ENCODE measurements at regions not wholly inside any gene's neighbourhood (a gene's known extent, or its start where the extent isn't known, plus 50 kb on each side); places are given as distances from the start of the nearest gene placed in this dataset.
"Not testable (repeated sequence)": the region's sequence is repeated elsewhere in the genome, so short reads cannot be mapped to it uniquely, and the experiment has no call there.

DNA sequence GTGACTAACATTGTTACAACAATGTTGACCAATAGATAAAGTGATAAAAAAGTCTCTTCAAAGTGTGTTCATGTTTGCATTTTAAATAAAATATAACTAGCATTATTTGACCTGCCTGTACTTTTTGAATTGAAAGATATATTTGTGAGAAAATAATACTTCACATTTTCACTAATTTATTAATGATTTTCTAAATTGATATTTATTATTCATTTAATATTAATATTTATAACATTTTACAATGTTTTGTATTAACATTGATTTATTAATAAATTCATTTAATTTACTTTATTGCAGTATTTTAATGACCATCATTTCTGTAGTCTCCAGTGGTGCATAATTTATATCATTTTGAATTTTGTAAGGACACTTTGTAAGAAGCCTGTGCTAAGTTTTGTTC lies 150.0 kb upstream of the BET1 start:
- H3K27ac ChIP-seq (ENCODE audit: low read depth, low read length): no peak overlapping the region
- H2BK12ac ChIP-seq (ENCODE audit: low read length): no peak overlapping the region
- no peaks in the 10 kb centered on the region for H3K79me2 ChIP-seq (ENCODE audit: control insufficient read depth, insufficient read depth, low read length, poor library complexity)
- no peaks in the 10 kb centered on the region for H3K4me1 ChIP-seq (ENCODE audit: control insufficient read depth in 1 of 2, insufficient read depth in 2 of 2, low read length in 2 of 2)
- H3K9ac ChIP-seq (ENCODE audit: low read length): no peak overlapping the region
- H2BK120ac ChIP-seq (ENCODE audit: insufficient read depth, low read length, poor library complexity): no peak overlapping the region
- H2AK5ac ChIP-seq (ENCODE audit: low read length): no peak overlapping the region
- no peak overlapping the region for H3K4me3 ChIP-seq (ENCODE audit: low read depth, low read length)
- H4K8ac ChIP-seq (ENCODE audit: low read depth, low read length): no peak overlapping the region
- no peaks in the 10 kb centered on the region for H3K79me1 ChIP-seq (ENCODE audit: low read length)
- no peak overlapping the region for H3K23ac ChIP-seq (ENCODE audit: low read length)
- no peak overlapping the region for H3K4me2 ChIP-seq (ENCODE audit: low read length)
- H4K12ac ChIP-seq (ENCODE audit: low read depth, low read length): no peak overlapping the region
- H3K14ac ChIP-seq (ENCODE audit: low read length): no peak overlapping the region
- H2BK5ac ChIP-seq (ENCODE audit: low read depth, low read length, poor library complexity): no peak overlapping the region
- no peak overlapping the region for H3K4ac ChIP-seq (ENCODE audit: low read depth, low read length)
- no peak overlapping the region for H3K18ac ChIP-seq (ENCODE audit: low read length)
- H3K9me3 ChIP-seq (ENCODE audit: insufficient read depth, low read depth, low read length): no peaks in the 10 kb centered on the region
- DNase-seq: no peak
- no peak overlapping the region for H4K91ac ChIP-seq (ENCODE audit: low read depth, low read length)
- H3K27me3 ChIP-seq (ENCODE audit: insufficient read depth, low read length): no peaks in the 10 kb centered on the region
- no peak overlapping the region for H2AFZ ChIP-seq (ENCODE audit: insufficient read depth, low read length, poor library complexity)
- no peaks in the 10 kb centered on the region for H3K36me3 ChIP-seq (ENCODE audit: control insufficient read depth in 1 of 2, insufficient read depth in 2 of 2, low read length in 2 of 2)

- Histone ChIP-seq H2AFZ (ENCODE audit: insufficient read depth, low read length, poor library complexity) (no peak overlapping the region), H3K4me3 (ENCODE audit: low read depth, low read length) (no peak overlapping the region), H2BK5ac (ENCODE audit: low read depth, low read length, poor library complexity) (no peak overlapping the region), H4K91ac (ENCODE audit: low read depth, low read length) (no peak overlapping the region), H3K4me2 (ENCODE audit: low read length) (no peak overlapping the region), H3K18ac (ENCODE audit: low read length) (no peak overlapping the region), H3K14ac (ENCODE audit: low read length) (no peak overlapping the region), H3K36me3 (ENCODE audit: control insufficient read depth in 1 of 2, insufficient read depth in 2 of 2, low read length in 2 of 2) (no peaks in the 10 kb centered on the region), H3K79me1 (ENCODE audit: low read length) (no peaks in the 10 kb centered on the region), H2BK12ac (ENCODE audit: low read length) (no peak overlapping the region), H3K23ac (ENCODE audit: low read length) (no peak overlapping the region), H3K4ac (ENCODE audit: low read depth, low read length) (no peak overlapping the region), H4K8ac (ENCODE audit: low read depth, low read length) (no peak overlapping the region), H3K27me3 (ENCODE audit: insufficient read depth, low read length) (no peaks in the 10 kb centered on the region), H4K12ac (ENCODE audit: low read depth, low read length) (no peak overlapping the region), H3K27ac (ENCODE audit: low read depth, low read length) (no peak overlapping the region), H2BK120ac (ENCODE audit: insufficient read depth, low read length, poor library complexity) (no peak overlapping the region), H3K9ac (ENCODE audit: low read length) (no peak overlapping the region), H3K4me1 (ENCODE audit: control insufficient read depth in 1 of 2, insufficient read depth in 2 of 2, low read length in 2 of 2) (no peaks in the 10 kb centered on the region), H3K9me3 (ENCODE audit: insufficient read depth, low read depth, low read length) (no peaks in the 10 kb centered on the region), H3K79me2 (ENCODE audit: control insufficient read depth, insufficient read depth, low read length, poor library complexity) (no peaks in the 10 kb centered on the region), H2AK5ac (ENCODE audit: low read length) (no peak overlapping the region)
- DNase-seq: no peak
- WGBS (ENCODE audit: extremely low coverage, insufficient coverage, insufficient read length): no CpG with 5 or more reads among the region's 3 CpGs
These were observed 150.7 kb upstream of the BET1 start for GRCh38 chr7:94154858-94155257.

DNA sequence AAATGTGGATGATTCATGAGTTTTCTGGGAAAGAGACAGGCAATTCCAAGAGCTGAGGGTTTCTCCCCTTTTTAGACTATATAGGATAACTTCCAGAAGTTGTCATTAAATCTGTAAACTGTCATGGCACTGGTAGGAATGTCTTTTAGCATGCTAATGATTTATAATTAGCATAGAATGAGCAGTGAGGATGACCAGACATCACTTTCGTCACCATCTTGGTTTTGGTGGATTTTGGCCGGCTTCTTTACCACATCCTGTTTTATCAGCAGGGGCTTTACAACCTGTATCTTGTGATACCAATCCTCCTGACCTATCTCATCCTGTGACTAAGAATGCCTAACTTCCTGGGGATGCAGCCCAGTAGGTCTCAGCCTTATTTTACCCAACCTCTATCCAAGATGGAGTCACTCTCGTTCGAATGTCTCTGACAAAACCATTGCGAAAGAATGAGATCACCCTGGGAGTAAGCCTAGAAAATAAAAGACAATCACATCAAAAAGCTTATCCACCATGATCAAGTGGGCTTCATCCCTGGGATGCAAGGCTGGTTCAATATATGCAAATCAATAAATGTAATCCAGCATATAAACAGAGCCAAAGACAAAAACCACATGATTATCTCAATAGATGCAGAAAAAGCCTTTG lies 153.6 kb upstream of the BET1 start:
- not testable (repeated sequence) for H3K18ac ChIP-seq (ENCODE audit: low read length); H3K23ac ChIP-seq (ENCODE audit: low read length); H3K4me1 ChIP-seq (ENCODE audit: control insufficient read depth in 1 of 2, insufficient read depth in 2 of 2, low read length in 2 of 2); H3K4ac ChIP-seq (ENCODE audit: low read depth, low read length); H3K79me1 ChIP-seq (ENCODE audit: low read length); H4K8ac ChIP-seq (ENCODE audit: low read depth, low read length); H2BK120ac ChIP-seq (ENCODE audit: insufficient read depth, low read length, poor library complexity); H4K12ac ChIP-seq (ENCODE audit: low read depth, low read length); H2AK5ac ChIP-seq (ENCODE audit: low read length); H3K4me3 ChIP-seq (ENCODE audit: low read depth, low read length); H4K91ac ChIP-seq (ENCODE audit: low read depth, low read length); H3K79me2 ChIP-seq (ENCODE audit: control insufficient read depth, insufficient read depth, low read length, poor library complexity); H3K9me3 ChIP-seq (ENCODE audit: insufficient read depth, low read depth, low read length); H2BK12ac ChIP-seq (ENCODE audit: low read length); H3K36me3 ChIP-seq (ENCODE audit: control insufficient read depth in 1 of 2, insufficient read depth in 2 of 2, low read length in 2 of 2); H2AFZ ChIP-seq (ENCODE audit: insufficient read depth, low read length, poor library complexity); H3K9ac ChIP-seq (ENCODE audit: low read length); H3K27me3 ChIP-seq (ENCODE audit: insufficient read depth, low read length); H3K27ac ChIP-seq (ENCODE audit: low read depth, low read length); H2BK5ac ChIP-seq (ENCODE audit: low read depth, low read length, poor library complexity); H3K4me2 ChIP-seq (ENCODE audit: low read length); H3K14ac ChIP-seq (ENCODE audit: low read length); DNase-seq
- no CpG with 5 or more reads among the region's 5 CpGs for WGBS (ENCODE audit: extremely low coverage, insufficient coverage, insufficient read length)

DNA sequence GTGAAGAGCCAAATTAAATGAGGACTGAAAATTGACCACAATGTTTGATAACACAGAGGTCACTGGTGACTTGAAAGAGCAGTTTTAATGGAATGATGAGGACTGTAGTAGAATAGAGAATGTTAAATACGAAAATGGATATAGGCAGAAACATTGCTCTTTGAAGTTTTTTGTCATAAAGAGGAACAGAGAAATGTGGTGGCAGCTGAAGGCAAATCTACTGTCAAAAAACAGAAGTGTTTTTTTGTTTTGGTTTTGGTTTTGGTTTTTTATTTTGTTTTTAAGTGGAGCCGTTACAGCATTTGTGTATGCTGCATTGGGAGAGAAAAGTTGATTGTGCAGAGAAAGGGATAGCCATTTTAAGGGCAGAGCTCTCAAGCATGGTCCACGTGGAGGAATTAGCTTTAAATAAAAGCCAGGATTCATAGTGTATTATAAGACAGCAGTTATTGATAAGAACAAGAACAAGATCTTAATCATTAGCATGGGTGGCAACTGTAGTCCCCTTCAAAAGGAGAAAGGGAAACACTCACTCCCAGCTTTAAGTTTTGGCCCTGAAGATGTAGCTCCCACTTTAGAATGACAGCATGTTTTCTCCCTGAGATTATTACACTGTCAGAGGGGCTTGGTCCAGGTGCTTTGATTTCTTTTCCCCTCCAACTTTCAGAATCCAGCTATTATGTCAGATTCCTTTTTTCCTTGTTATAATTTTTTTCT lies 156.7 kb upstream of the BET1 start:
- no peak overlapping the region for H3K4me3 ChIP-seq (ENCODE audit: low read depth, low read length)
- H3K23ac ChIP-seq (ENCODE audit: low read length): no peak overlapping the region
- H2AFZ ChIP-seq (ENCODE audit: insufficient read depth, low read length, poor library complexity): no peak overlapping the region
- no peak overlapping the region for H3K4me2 ChIP-seq (ENCODE audit: low read length)
- no peak overlapping the region for H4K12ac ChIP-seq (ENCODE audit: low read depth, low read length)
- H3K27ac ChIP-seq (ENCODE audit: low read depth, low read length): no peak overlapping the region
- H3K9ac ChIP-seq (ENCODE audit: low read length): no peak overlapping the region
- no peak overlapping the region for H3K18ac ChIP-seq (ENCODE audit: low read length)
- no peaks in the 10 kb centered on the region for H3K4me1 ChIP-seq (ENCODE audit: control insufficient read depth in 1 of 2, insufficient read depth in 2 of 2, low read length in 2 of 2)
- H3K14ac ChIP-seq (ENCODE audit: low read length): no peak overlapping the region
- H3K79me2 ChIP-seq (ENCODE audit: control insufficient read depth, insufficient read depth, low read length, poor library complexity): no peaks in the 10 kb centered on the region
- no peak overlapping the region for H2BK120ac ChIP-seq (ENCODE audit: insufficient read depth, low read length, poor library complexity)
- no peak for DNase-seq
- no peak overlapping the region for H2BK5ac ChIP-seq (ENCODE audit: low read depth, low read length, poor library complexity)
- H3K9me3 ChIP-seq (ENCODE audit: insufficient read depth, low read depth, low read length): peaks cover 1% of the 10 kb centered on the region
- H3K27me3 ChIP-seq (ENCODE audit: insufficient read depth, low read length): no peaks in the 10 kb centered on the region
- H3K4ac ChIP-seq (ENCODE audit: low read depth, low read length): no peak overlapping the region
- no peak overlapping the region for H2BK12ac ChIP-seq (ENCODE audit: low read length)
- H3K79me1 ChIP-seq (ENCODE audit: low read length): no peaks in the 10 kb centered on the region
- H2AK5ac ChIP-seq (ENCODE audit: low read length): no peak overlapping the region
- no peak overlapping the region for H4K91ac ChIP-seq (ENCODE audit: low read depth, low read length)
- no peaks in the 10 kb centered on the region for H3K36me3 ChIP-seq (ENCODE audit: control insufficient read depth in 1 of 2, insufficient read depth in 2 of 2, low read length in 2 of 2)
- H4K8ac ChIP-seq (ENCODE audit: low read depth, low read length): no peak overlapping the region
- WGBS (ENCODE audit: extremely low coverage, insufficient coverage, insufficient read length): 100% methylated on average over 2 of the region's 3 CpGs
